GM19351 (cell line): ENCODE measurements at regions not wholly inside any gene's neighbourhood (a gene's known extent, or its start where the extent isn't known, plus 50 kb on each side); places are given as distances from the start of the nearest gene placed in this dataset.

ENCODE experiments used
- ATAC-seq: cut with Tn5 transposase; IDR thresholded peaks from one replicate; pipeline ENCODE4 v1.9.1; 2021; ENCODE audit warnings: mild to moderate bottlenecking, moderate library complexity; ENCODE audit not compliant: unreplicated experiment

DNA sequence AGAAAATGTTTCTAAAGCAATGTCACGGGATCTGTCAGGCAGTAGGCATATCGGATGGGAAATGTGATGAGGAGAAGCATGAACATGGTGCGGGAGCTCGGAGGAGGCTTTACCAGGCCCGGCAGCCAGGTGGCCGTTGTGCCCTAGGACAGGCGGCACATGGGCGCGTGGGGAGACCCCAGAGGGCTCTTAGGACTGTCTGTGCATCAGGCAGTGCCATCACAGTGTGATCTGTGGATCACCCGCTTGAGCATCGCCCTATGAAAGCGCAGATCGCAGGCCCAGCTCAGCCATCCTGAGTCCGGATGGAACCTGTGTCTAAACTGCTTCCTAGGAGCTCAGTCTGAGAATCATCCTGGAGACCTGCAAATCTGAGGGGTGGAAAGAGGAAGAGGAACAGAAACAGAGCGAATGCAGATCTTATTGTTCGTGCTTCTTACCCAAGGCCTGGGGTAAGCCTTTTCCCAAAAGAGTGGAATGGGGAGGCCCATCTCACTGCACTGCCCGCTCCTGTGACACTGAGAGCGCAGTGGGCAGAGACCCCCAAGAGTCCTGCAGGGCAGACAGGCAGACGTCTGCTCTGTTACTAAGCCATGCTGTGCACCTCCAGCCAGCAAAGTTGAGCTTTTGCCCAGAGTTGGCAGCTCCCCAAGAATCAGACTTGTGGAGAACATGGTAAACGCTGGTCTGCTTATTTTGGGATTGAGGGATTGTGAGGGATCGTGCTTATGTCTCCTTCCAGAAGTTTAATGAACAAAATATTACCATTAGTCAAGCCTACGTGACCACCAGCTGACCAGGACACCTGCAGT, 251.0 kb downstream of the RHOU start:
- ATAC-seq: no peak

DNA sequence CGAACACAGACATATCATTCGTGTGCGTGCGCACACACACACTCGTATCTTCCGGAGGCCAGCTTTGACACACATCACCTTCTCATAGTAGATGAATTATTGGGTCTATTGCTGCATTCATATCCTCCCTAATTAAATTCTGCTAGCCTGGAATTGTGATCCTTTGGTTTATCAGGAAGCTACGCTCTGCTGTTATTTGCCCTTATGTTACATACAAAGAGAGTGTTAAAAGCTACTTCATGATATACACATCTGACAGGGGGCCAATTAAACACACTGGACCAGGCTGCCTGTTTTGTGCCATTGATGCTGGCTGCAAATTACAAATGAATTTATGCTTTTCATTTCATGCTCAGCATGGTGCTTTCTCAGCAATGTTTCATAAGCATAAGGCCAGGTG, 252.0 kb downstream of the RHOU start:
- ATAC-seq: no peak

DNA sequence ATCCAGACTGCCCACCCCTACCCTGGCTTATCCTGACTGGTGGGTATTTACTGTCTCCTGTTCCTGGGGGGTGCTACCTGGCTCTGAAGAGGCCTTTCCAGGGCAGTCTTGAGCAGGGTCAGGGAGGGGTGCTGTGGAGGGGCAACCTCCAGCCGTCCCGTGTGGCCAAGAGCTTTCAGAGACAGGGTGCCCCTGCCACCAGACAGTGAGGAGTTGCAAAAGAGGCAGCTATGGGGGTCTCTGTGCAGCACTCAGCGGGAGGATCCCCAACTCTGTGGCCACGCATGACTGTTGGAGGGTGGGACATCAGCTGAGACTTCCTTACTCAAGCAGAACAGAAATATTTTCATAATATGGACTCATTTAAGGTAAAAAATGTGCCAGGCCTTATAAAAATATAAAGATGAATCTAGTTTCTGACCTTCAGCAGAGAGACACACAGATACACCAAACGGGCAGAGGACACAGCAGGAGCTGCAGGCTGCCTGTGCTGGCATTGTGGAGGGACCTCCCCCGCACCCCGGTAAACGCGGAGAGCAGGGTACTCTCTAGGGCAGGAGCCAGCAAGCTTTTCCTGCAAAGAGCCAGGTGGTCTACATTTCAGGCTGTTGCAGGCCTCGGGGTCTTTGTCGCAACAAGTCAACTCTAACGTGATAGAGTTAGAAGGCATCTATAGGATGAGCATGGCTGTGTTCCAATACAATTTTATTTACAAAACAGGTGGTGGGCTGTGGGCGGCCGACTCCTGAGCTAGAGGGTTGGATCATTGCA, 252.6 kb downstream of the RHOU start:
- no peak for ATAC-seq

DNA sequence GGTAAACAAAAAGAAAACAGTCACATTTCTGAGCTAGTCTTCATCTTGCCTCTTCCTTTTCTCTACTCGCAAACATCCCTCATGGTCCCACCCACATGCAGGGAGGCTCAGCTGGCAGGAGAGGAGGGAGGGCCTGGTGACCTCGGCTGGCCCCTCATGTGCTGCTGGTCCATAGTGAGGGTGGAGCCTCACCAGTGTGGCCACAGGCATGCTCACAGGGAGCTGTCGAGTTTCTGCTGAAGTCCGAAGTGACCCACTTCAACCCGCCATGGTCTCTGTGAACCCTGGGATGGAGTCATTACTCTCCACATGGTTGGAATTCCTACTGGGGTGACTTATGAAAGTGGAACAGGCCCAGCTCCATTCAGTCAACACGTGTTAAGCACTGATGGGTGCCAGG, 253.4 kb downstream of the RHOU start:
- ATAC-seq: no peak

DNA sequence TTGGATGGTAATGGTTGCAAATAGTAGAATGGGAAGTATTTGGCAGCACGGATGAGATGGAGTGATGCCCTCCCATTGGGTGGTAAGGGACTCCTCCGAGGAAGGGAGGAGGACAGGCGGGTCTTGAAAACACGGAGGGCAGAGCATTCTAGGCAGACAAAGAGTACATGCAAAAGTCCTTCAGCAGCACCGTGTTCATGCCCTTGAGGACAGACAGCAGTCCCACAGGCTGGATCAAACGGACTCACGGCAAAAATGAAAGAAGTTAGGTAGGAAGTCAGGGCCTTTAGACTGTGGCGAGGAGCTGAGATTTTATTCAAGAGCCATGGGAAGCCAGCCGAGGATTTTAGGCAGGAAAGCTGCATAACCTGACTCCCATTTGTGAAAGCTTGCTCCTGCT, 253.9 kb downstream of the RHOU start:
- ATAC-seq: no peak

DNA sequence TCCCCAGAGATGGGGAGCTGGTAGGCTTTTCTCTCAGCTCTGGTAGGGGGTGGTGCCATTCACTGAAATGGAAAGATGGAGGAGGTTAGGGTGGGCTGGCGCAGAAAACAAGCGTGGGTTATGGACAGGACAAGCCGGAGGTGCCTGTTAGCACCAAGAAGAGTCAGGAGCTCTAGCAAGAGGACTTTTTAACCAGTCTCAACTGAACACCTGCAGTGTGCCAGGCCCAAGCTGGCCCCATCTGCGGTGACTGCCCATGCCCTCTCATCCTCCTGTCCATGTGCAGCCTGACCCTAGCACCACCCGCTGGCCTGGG, 254.4 kb downstream of the RHOU start:
- no peak for ATAC-seq

DNA sequence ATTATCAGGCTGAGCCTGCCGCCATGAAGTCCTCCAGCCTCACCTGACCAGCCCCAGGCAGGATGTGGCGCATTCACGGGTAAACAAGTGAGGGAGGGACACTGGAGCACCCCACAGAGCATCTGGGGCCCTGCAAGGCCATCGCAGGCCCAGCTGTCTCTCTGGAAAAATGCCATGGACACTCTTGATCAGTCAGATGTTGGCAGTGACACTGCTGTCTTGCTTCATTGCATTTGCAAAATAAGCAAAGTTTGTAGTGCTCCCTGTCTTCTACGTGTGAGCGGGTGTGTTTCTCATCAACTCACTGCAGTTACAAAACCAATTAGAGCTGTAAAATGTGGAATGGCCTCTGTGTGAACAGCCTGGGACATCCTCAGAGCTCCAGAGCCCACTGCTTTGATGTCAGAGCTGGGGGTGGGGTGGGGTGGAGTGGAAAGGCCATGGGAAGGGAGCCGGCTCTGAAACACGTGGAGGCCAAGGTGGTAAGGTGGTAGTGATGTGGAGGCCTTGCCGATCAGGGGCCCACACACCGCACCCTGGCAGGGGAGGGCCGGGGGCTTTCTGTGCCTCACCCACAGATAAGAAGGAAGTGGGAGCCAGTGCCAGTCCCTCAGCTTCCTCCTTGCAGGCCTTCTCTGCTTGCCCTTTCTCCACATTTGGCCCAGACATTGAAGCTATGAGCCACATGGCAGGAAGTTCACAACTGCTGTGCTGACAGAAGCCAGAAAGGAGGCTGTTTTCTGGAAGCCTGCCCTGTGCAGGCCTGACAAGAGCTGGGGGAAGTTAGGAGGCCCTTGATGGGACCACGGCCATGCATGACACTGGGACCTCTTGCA, 254.9 kb downstream of the RHOU start:
- no peak for ATAC-seq

DNA sequence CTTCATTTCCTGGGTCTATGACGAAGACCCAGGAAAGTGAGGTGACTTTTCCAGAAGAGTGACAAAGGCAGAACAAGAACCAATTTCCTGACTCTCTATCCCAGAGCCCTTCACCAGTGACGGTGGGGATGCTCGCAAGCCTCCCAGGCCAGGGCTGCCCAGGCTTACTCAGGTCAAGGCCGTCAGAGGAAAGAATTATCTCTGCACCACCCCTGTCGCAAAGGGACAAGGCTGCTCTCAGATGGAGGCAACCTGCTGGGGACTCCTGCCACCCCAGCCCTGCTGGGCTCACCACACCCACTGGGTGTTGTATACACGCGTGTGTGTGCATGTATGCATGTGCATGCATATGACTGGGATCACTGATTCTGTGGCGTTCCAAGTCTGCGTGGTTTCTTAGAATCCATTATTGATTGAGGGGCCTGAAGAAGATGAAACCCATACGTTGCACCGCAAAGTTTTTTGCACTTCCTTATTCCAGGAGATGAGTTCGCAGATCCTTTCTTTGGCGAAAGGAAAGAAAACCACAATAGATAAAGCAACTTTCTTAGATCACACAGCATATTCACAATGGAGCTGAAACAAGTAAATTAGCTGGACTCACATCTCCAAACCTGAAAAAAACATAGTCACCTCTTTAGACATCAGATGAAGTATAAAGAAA, 255.8 kb downstream of the RHOU start:
- no peak for ATAC-seq

DNA sequence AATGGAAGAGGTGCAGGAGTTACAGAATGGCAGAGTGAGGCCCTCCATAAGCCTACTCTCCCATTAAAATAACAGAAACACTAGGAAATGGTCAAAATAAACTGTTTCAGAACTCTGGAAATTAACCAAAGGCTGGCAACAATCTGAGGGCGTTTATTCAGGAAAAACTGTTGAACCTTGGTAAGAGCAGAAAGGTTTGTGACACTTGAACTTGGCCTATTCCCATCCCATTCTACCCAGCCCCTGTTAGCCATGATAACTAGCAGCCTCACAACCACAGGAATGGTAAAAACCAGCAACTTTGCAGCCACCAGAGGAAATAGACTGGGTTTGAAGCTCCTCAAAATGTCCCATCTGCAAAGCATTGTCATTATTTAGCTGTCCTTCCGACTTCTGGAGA, 256.8 kb downstream of the RHOU start:
- no peak for ATAC-seq

DNA sequence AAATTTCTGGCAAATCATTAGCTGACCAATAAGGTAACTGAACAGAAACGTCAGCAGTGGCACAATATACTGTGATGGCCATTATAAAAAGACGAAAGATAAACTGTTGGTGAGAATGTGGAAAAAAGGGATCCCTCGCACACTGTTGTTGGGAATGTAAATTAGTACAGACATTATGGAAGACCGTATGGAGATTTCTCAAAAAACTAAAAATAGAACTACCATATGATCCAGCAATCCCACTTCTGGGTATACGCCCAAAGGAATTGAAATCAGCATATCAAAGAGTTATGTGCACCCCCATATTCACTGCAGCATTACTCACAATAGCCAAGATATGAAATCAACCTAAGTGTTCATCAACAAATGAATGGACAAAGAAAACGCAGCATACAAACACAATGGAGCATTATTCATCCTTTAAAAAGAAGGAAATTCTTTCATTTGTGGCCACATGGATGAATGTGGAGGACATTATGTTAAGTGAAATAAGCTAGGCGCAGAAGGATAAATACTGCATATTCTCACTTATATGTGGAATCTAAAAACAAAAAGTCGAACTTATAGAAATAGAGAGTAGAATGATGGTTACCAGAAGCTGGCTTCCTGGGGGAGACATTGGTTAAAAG, 257.7 kb downstream of the RHOU start:
- ATAC-seq: no peak

DNA sequence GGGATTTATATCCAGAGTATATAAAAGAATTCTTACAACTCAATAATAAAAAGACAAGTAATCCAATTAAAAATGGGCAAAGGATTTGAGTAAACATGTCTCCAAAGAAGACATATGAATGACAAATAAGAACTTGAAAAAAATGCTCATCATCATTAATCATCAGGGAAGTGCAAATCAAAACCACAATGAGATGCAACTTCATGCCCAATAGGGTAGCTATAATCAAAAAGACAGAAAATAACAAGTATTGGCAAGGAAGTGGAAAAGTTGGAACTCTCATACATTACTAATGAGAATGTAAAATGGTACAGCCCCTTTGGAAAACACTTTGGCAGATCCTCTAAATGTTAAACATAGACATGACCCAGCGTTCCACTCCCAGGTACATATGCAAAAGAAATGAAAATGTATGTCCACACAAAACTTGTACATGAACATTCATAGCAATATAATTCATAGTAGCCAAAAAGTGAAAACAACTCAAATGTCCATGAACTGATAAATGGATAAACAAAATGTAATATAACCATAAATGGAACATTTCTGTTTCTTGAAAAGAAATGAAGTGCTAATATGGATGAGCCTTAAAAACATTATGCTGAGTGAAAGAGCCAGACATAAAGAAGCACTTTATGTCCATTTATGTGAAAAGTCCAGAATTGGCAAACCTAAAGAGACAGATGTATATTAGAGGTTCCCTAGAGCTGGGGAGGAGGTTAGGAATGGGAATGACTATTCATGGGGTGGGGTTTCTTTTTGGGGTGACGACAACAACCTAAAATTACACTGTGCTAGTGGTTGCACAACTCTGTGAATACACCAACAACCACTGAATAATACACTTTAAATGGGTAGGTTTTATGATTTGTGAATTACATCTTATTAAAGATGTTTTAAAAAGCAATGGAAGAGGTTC, 259.7 kb downstream of the RHOU start:
- no peak for ATAC-seq

DNA sequence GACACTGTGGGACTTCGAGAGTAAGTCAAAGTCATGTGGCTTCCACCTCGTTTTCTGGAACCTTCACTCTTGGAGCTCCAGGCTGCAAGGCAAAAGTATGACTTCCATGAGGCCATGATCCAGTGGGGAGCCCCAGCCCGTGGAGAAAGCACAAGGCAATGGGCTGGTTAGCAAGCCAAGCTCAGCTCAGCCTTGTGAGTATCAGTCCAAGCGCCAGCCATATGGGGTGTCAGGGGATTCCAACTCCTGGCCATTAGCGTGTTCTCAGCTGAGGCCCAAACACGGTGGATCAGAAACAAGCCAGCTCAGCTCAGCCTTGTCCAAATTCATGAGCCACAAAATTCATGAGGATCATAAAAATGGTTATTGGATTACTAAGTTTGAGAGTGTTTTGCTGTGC, 261.0 kb downstream of the RHOU start:
- ATAC-seq: no peak

DNA sequence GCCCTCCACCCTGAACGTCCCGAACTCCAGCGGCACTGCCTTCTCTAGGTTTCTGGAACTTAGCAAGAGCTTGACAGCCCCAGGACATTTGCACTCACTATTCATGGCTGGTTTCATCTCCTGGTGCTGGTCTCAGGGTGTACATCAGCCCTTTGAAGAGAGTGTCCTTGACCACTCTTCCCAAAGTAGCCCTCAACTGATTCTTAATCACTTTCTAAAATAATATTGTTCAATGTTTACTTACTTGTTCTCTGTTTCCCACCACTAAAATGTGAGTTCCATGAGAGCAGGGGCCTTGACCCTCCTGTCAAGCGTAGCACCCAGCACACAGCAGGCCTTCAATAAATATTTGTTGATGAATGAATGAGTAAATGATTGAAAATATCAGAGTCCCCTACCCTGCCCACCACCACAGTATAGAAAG, 262.5 kb downstream of the RHOU start:
- no peak for ATAC-seq

DNA sequence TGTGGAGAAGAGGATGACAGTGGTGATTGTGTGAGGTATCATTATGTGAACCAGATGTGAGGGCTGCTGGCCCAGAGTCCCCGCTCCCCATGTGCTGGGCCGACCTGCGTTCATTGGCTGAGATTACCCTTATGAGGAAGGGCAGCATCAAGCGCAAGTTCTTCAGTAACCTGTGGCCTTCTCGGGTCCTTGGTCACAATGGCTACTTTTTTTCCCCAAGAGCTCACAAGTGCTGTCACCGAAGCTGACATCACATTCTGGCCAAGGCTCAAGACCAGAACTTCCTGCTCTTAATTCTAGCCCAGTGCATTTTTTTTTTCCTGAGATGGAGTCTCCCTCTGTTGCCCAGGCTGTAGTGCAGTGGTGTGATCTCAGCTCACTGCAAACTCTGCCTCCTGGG, 262.9 kb downstream of the RHOU start:
- ATAC-seq: no peak

DNA sequence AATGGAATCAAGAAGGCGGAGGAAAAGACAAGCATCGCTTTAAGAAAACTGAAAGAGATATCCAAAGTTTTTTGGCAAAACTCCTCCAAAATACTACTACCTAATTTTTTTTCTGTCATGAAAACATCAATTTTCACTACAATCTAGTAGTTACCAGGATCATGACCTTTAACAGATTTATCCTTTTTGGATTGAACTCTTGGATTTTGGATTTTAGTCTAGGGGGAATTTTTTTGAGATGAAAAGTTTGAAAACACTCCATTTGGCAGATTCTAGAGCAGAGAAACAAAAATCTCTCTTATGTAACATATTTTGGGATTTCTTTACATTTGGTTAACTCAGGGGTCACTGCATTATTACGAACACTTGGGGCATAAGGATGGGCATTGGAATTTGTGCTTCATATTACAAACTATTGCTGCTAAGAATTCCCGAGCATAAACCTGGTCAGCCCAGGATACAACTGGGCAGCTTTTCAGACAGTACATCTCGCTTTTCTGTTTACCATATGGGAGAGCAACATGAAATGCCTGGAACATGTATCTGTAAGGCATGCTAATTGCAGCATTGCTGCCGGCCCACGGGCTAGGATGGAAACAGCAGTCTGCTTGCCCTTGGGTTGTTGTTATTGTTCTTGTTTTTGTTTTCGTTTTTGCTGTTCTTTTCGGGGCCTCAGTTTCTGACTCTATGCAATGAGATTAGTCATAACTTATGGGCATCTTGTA, 264.3 kb downstream of the RHOU start:
- ATAC-seq: no peak

DNA sequence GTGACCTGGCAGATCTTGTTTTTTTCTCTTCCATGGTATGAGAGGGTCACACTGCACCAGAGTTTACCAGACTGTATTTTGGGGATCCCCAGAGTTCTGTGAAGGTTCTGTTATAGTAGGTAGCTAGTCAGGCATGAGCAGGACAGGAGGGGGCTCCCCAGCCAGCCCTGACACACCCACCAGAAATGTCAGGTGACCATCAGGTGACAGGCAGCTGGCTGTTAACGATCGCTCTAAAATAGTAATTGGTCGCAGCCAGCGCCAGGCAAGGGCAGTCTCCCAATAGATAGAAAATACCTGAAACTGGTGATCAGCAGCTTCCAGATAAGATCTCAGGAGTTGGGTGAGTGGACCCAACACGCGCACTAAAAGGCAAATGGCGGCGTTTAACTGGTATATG, 264.9 kb downstream of the RHOU start:
- no peak for ATAC-seq

DNA sequence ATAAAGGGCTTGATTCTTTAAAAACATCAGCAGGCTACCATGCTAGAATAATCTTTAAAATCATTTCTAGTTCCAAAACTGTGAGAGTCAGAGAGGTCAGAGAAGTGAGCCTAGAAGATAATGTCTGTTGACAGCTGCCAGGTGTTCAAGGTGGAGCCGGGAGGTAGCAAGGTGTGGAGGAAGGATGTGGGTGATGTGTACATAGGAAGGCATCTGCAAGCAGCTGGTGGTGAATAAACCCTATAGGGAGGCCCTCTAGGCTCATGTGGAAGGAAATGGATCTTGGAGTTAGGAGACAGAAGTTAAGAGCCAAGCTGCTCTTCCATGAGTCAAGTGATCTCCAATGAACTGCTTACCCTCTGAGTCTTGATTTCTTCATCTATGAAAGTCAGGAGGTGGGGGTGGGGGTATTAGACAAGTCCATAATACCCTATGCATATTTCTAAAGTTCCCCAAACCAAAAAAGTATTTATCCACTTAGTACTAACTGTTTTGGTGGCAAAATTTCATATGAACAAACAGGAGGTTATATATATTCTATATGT, 266.3 kb downstream of the RHOU start:
- no peak for ATAC-seq

DNA sequence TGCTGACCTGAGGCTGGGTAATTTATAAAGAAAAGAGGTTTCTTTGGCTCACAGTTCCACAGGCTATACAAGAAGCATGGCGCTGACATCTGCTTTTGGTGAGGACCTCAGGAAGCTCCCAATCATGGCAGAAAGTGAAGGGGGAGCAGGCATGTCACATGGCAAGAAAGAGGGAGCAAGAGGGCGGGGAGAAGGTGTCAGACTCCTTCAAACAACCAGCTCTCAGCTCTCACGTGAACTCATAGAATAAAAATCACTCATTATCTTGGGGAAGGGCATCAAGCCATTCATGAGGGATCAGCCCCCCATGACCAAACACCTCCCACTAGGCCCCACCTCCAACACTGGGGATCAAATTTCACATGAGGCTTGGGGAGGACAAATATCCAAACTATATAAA, 266.8 kb downstream of the RHOU start:
- no peak for ATAC-seq
